Keratinocyte (primary cell): ENCODE measurements at regions not wholly inside any gene's neighbourhood (a gene's known extent, or its start where the extent isn't known, plus 50 kb on each side); places are given as distances from the start of the nearest gene placed in this dataset.
A peak's percentile ranks its signal among the peaks of the same experiment; 100 is the strongest.

Source experiments
- DNase-seq: peaks from one replicate; pipeline ENCODE4 v3.0.0-alpha.2; 2011; ENCODE audit warnings: low read depth, missing footprints, low spot score
- FAIRE-seq: peaks from 2 replicates; lab custom pipeline; 2011; peaks lifted over from hg19 to GRCh38; lab: Jason Lieb, UNC
- H2AFZ ChIP-seq: 2 replicates; pipeline ENCODE4 v1.6.0; 2012; ENCODE audit warnings: low read length, control low read depth, inconsistent platforms; ENCODE audit not compliant: control insufficient read depth
- H3K27ac ChIP-seq: 2 replicates; pipeline ENCODE4 v1.5.1; 2011; ENCODE audit warnings: low read length; ENCODE audit not compliant: control insufficient read depth, insufficient read depth
- H3K27me3 ChIP-seq: 3 replicates; pipeline ENCODE4 v1.6.0; 2011; ENCODE audit warnings: low read length; ENCODE audit not compliant: control insufficient read depth, insufficient read depth; ENCODE audit errors: extremely low read depth
- H3K36me3 ChIP-seq, 2 experiments: 2 replicates in 1 of 2; 3 replicates in 1 of 2; pipeline ENCODE4 v1.5.1; 2011; ENCODE audit warnings: low read length in 2 of 2, mild to moderate bottlenecking in 1 of 2; ENCODE audit not compliant: control insufficient read depth in 2 of 2, insufficient read depth in 2 of 2; ENCODE audit errors: extremely low read depth in 1 of 2
- H3K4me1 ChIP-seq: 3 replicates; pipeline ENCODE4 v1.5.1; 2011; ENCODE audit warnings: low read length; ENCODE audit not compliant: control insufficient read depth, insufficient read depth; ENCODE audit errors: extremely low read depth
- H3K4me2 ChIP-seq: 3 replicates; pipeline ENCODE4 v1.6.0; 2011; ENCODE audit warnings: low read depth, low read length; ENCODE audit not compliant: control insufficient read depth, insufficient read depth; ENCODE audit errors: extremely low read depth
- H3K4me3 ChIP-seq, 3 experiments: fragments of 200-600 bp in 1 of 3; sonication (generic) in 1 of 3; 2 replicates in 2 of 3; 3 replicates in 1 of 3; pipeline ENCODE4 v1.5.1; 2011 to 2016; ENCODE audit warnings: low read length in 3 of 3, mild to moderate bottlenecking in 3 of 3, control low read depth in 2 of 3, inconsistent platforms in 1 of 3, low read depth in 1 of 3, mixed read lengths in 1 of 3, mixed run types in 1 of 3, moderate library complexity in 1 of 3; ENCODE audit not compliant: control insufficient read depth in 2 of 3, insufficient read depth in 2 of 3; ENCODE audit errors: extremely low read depth in 1 of 3
- H3K79me2 ChIP-seq: 2 replicates; pipeline ENCODE4 v1.6.0; 2012; ENCODE audit warnings: low read length; ENCODE audit not compliant: control insufficient read depth, insufficient read depth
- H3K9ac ChIP-seq: 3 replicates; pipeline ENCODE4 v1.6.0; 2011; ENCODE audit warnings: low read length; ENCODE audit not compliant: control insufficient read depth, insufficient read depth; ENCODE audit errors: extremely low read depth
- H3K9me1 ChIP-seq: 3 replicates; pipeline ENCODE4 v1.6.0; 2011; ENCODE audit warnings: low read length; ENCODE audit not compliant: control insufficient read depth, insufficient read depth; ENCODE audit errors: extremely low read depth
- H3K9me3 ChIP-seq: 2 replicates; pipeline ENCODE4 v1.5.1; 2012; ENCODE audit warnings: low read depth, low read length; ENCODE audit not compliant: control insufficient read depth
- H4K20me1 ChIP-seq: 3 replicates; pipeline ENCODE4 v1.6.0; 2011; ENCODE audit warnings: low read length; ENCODE audit not compliant: control insufficient read depth, insufficient read depth; ENCODE audit errors: extremely low read depth
- CTCF ChIP-seq, 3 experiments: IDR thresholded peaks in 1 of 3; conservative IDR thresholded peaks in 1 of 3; optimal IDR thresholded peaks in 1 of 3; 2 replicates in 2 of 3; 3 replicates in 1 of 3; pipeline versions ENCODE3 to v1.5.1; 2011; ENCODE audit warnings: low read length in 3 of 3, mild to moderate bottlenecking in 3 of 3, moderate library complexity in 2 of 3, control low read depth in 1 of 3, inconsistent platforms in 1 of 3; ENCODE audit not compliant: insufficient read depth in 2 of 3; ENCODE audit errors: extremely low read depth in 1 of 3
- EZH2 ChIP-seq: IDR thresholded peaks from one replicate; pipeline ENCODE4 v1.6.1; 2012; ENCODE audit warnings: inconsistent platforms, mild to moderate bottlenecking, low read length, moderate library complexity
- dilution Hi-C: fragments of 300-500 bp; cut with MboI; formaldehyde crosslinking; loops from one replicate; pipeline ENCODE4 v1.7.0; 2020; ENCODE audit warnings: low sequenced_read_pairs; ENCODE audit not compliant: extremely low pct_ligation_motif_present

- no peak for FAIRE-seq
- H2AFZ ChIP-seq = peak overlapping the region; percentile 37
- TF ChIP-seq EZH2 = no peak
- TF ChIP-seq CTCF (optimal IDR thresholded peaks at IDR 0.05 in 1 of 3, IDR thresholded peaks at IDR 0.05 in 1 of 3, conservative IDR thresholded peaks at IDR 0.05 in 1 of 3; ENCODE audit: extremely low read depth in 1 of 3, insufficient read depth in 2 of 3, low read length in 3 of 3) = no peak
These were observed 78.0 kb upstream of the TANC1 start for GRCh38 chr2:158890296-158890905.

DNA sequence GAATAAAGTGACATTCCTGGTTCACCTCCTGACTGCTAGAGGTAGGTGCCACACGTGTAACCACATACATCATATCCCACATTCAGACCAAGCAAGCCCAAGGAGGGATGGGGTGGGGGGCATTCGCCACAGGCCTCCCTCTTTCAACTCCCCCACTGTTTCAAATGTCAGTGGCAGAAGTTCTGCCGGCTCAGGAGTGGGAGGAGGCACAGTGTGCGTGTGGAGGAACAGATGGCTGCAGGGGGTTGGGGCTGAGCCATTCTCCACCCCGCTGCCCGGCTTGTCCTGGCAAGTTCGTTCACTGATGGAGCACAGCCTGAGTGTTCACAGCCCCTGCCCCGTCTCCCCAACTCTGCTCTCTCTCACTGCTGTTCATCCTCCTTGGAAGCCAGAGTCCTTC, 75.4 kb upstream of the TANC1 start:
- dilution Hi-C loops = no loop called here
- no peaks in the 10 kb centered on the region for H3K9me1 ChIP-seq
- peaks cover 2% of the 10 kb centered on the region for H3K9me3 ChIP-seq
- peaks cover 49% of the 10 kb centered on the region for H3K4me1 ChIP-seq
- no peaks in the 10 kb centered on the region for H3K36me3 ChIP-seq
- H4K20me1 ChIP-seq = no peaks in the 10 kb centered on the region
- H3K27me3 ChIP-seq = no peaks in the 10 kb centered on the region
- FAIRE-seq = peak; percentile 85
- peak overlapping the region; percentile 80 for H3K9ac ChIP-seq
- DNase-seq = peak; percentile 69
- H3K4me2 ChIP-seq = peak overlapping the region; percentile 88
- H3K4me3 ChIP-seq = peak overlapping the region in 2 of 3 experiments; percentile 1 to 12
- H3K79me2 ChIP-seq = no peaks in the 10 kb centered on the region
- peak overlapping the region; percentile 74 for H2AFZ ChIP-seq
- TF ChIP-seq EZH2 (no peak), CTCF (optimal IDR thresholded peaks at IDR 0.05 in 1 of 3, IDR thresholded peaks at IDR 0.05 in 1 of 3, conservative IDR thresholded peaks at IDR 0.05 in 1 of 3; ENCODE audit: extremely low read depth in 1 of 3, insufficient read depth in 2 of 3, low read length in 3 of 3) (no peak)
- peak overlapping the region; percentile 99 for H3K27ac ChIP-seq

More at GRCh38 chr2:158890296-158890905, 78.0 kb upstream of the TANC1 start:
- no peaks in the 10 kb centered on the region for H3K36me3 ChIP-seq
- H3K9me3 ChIP-seq = peaks cover 2% of the 10 kb centered on the region
- no peak for DNase-seq
- no peaks in the 10 kb centered on the region for H3K9me1 ChIP-seq
- H3K4me3 ChIP-seq = no peak overlapping the region
- H3K9ac ChIP-seq = no peak overlapping the region
- peaks cover 70% of the 10 kb centered on the region for H3K4me1 ChIP-seq
- dilution Hi-C loops = no loop called here
- no peaks in the 10 kb centered on the region for H4K20me1 ChIP-seq
- no peaks in the 10 kb centered on the region for H3K27me3 ChIP-seq
- H3K79me2 ChIP-seq = no peaks in the 10 kb centered on the region
- no peak overlapping the region for H3K4me2 ChIP-seq
- H3K27ac ChIP-seq = peak overlapping the region; percentile 54
